K562 (cell line): ENCODE measurements at regions not wholly inside any gene's neighbourhood (a gene's known extent, or its start where the extent isn't known, plus 50 kb on each side); places are given as distances from the start of the nearest gene placed in this dataset.

Source experiments
- C11orf30 ChIP-seq: fragments of 450-650 bp; IDR thresholded peaks from 2 replicates; pipeline ENCODE4 v1.6.1; 2016; ENCODE audit warnings: low read depth, mild to moderate bottlenecking
- CEBPB ChIP-seq: fragments of 450-650 bp; IDR thresholded peaks from 2 replicates; pipeline ENCODE4 v1.6.1; 2016; ENCODE audit warnings: missing genetic modification characterization, missing compliant biosample characterization
- FOXA1 ChIP-seq: fragments of 450-650 bp; IDR thresholded peaks from 2 replicates; pipeline ENCODE4 v1.6.1; 2016; ENCODE audit warnings: mild to moderate bottlenecking, borderline replicate concordance
- HDAC2 ChIP-seq: fragments of 450-650 bp; IDR thresholded peaks from 2 replicates; pipeline ENCODE4 v1.6.1; 2016; ENCODE audit warnings: mild to moderate bottlenecking
- HES1 ChIP-seq: fragments of 450-650 bp; IDR thresholded peaks from 2 replicates; pipeline ENCODE4 v1.6.1; 2016; ENCODE audit warnings: low read depth, mild to moderate bottlenecking, moderate library complexity
- KDM1A ChIP-seq, 2 experiments: fragments of 450-650 bp; IDR thresholded peaks; 2 replicates each; pipeline ENCODE4 v1.6.1; 2016; ENCODE audit warnings: mild to moderate bottlenecking in 2 of 2
- MAFF ChIP-seq: IDR thresholded peaks from 2 replicates; pipeline ENCODE4 v1.6.1; 2012; ENCODE audit warnings: low read length, improper control_type of control experiment
- MAFK ChIP-seq: IDR thresholded peaks from 2 replicates; pipeline ENCODE4 v1.6.1; 2011; ENCODE audit warnings: low read length, improper control_type of control experiment
- MEIS2 ChIP-seq: fragments of 450-650 bp; IDR thresholded peaks from 2 replicates; pipeline ENCODE4 v1.6.1; 2014; ENCODE audit warnings: mild to moderate bottlenecking; ENCODE audit not compliant: partially characterized antibody
- MTA2 ChIP-seq: fragments of 450-650 bp; IDR thresholded peaks from 2 replicates; pipeline ENCODE4 v1.6.1; 2016; ENCODE audit warnings: low read depth
- NCOR1 ChIP-seq: fragments of 450-650 bp; IDR thresholded peaks from 2 replicates; pipeline ENCODE4 v1.6.1; 2016; ENCODE audit warnings: mild to moderate bottlenecking, moderate library complexity
- NFE2 ChIP-seq: IDR thresholded peaks from 2 replicates; pipeline ENCODE4 v1.6.1; 2014; ENCODE audit warnings: antibody characterized with exemption, low read depth
- NFYB ChIP-seq: IDR thresholded peaks from 2 replicates; pipeline ENCODE4 v1.6.1; 2011; ENCODE audit warnings: mild to moderate bottlenecking, moderate library complexity; ENCODE audit not compliant: insufficient read length; ENCODE audit errors: extremely low read depth
- PCBP2 ChIP-seq: fragments of 200-400 bp; formaldehyde crosslinking; IDR thresholded peaks from 2 replicates; pipeline ENCODE4 v1.6.1; 2018; ENCODE audit warnings: low read length, low read depth, mild to moderate bottlenecking, moderate library complexity; ENCODE audit not compliant: poor library complexity, severe bottlenecking
- POLR2AphosphoS5 ChIP-seq: IDR thresholded peaks from 2 replicates; pipeline ENCODE4 v1.6.1; 2011; ENCODE audit warnings: mild to moderate bottlenecking, low read depth, low read length, moderate library complexity; ENCODE audit not compliant: control insufficient read depth, insufficient read depth
- PRPF4 ChIP-seq: fragments of 200-400 bp; formaldehyde crosslinking; IDR thresholded peaks from one replicate; pipeline ENCODE4 v1.6.1; 2017; ENCODE audit warnings: low read length, low read depth, mild to moderate bottlenecking; ENCODE audit not compliant: insufficient read depth, poor library complexity, severe bottlenecking
- RNF2 ChIP-seq: sonication (generic); IDR thresholded peaks from 2 replicates; pipeline ENCODE4 v1.6.1; 2016
- SAP30 ChIP-seq: fragments of 200-600 bp; sonication (generic); IDR thresholded peaks from 2 replicates; pipeline ENCODE4 v1.6.1; 2012; ENCODE audit warnings: borderline replicate concordance, low read depth, mild to moderate bottlenecking, moderate library complexity, low read length, control low read depth, inconsistent platforms; ENCODE audit not compliant: insufficient read depth, poor library complexity, severe bottlenecking
- SOX6 ChIP-seq: fragments of 450-650 bp; IDR thresholded peaks from 2 replicates; pipeline ENCODE4 v1.6.1; 2014; ENCODE audit warnings: mild to moderate bottlenecking
- TAF1 ChIP-seq: IDR thresholded peaks from 2 replicates; pipeline ENCODE4 v1.6.1; 2011; ENCODE audit warnings: mild to moderate bottlenecking, low read length, moderate library complexity; ENCODE audit not compliant: insufficient read depth, control insufficient read depth, severe bottlenecking; ENCODE audit errors: extremely low read depth
- TARDBP ChIP-seq: fragments of 450-650 bp; IDR thresholded peaks from 2 replicates; pipeline ENCODE4 v1.6.1; 2016
- TCF7L2 ChIP-seq: fragments of 150-350 bp; IDR thresholded peaks from 2 replicates; pipeline ENCODE4 v1.6.1; 2016; ENCODE audit warnings: low read depth, mild to moderate bottlenecking, low read length, moderate library complexity
- TRIM24 ChIP-seq, 2 experiments: fragments of 450-650 bp; IDR thresholded peaks; 2 replicates each; pipeline ENCODE4 v1.6.1; 2016
- ZBTB11 ChIP-seq, 3 experiments: fragments of 200-800 bp in 1 of 3; fragments of 250-450 bp in 1 of 3; fragments of 450-650 bp in 1 of 3; sonication (Bioruptor Pico) in 1 of 3; sonication (Bioruptor generic) in 1 of 3; formaldehyde crosslinking in 1 of 3; IDR thresholded peaks; 2 replicates each; pipeline versions ENCODE4 v1.6.1 to v1.8.0; 2016 to 2022; ENCODE audit warnings: mild to moderate bottlenecking in 2 of 3, missing genetic modification characterization in 2 of 3, missing compliant biosample characterization in 1 of 3, moderate library complexity in 1 of 3
- ZNF133 ChIP-seq: fragments of 250-450 bp; sonication (Bioruptor Pico); IDR thresholded peaks from 2 replicates; pipeline ENCODE4 v1.4.0; 2020; ENCODE audit warnings: mild to moderate bottlenecking
- ZNF436 ChIP-seq: fragments of 250-450, 450-650 bp; sonication (Bioruptor Pico); formaldehyde crosslinking; IDR thresholded peaks from 2 replicates; pipeline ENCODE4 v1.7.0; 2020; ENCODE audit warnings: mild to moderate bottlenecking
- ZNF644 ChIP-seq: fragments of 200-800 bp; sonication (Bioruptor generic); IDR thresholded peaks from 2 replicates; pipeline ENCODE4 v1.6.1; 2016; ENCODE audit warnings: low read depth, missing genetic modification characterization, missing compliant biosample characterization

GRCh38 chr16:54447576-54448440 is 161.2 kb upstream of the IRX3 start (continued):
- TF ChIP-seq MEIS2 (peak; percentile 99), HES1 (0 out of 2 replicates have a peak, but pooled peaks have one; percentile 42), FOXA1 (no peak), POLR2AphosphoS5 (peak; percentile 74), ZNF436 (no peak), RNF2 (peak; percentile 65; the same call in 1 of the 2 replicates), NFE2 (peak; percentile 98), C11orf30 (peak; percentile 96), ZNF133 (CRISPR knock-in tag) (no peak), TRIM24 (IDR thresholded peaks at IDR 0.05) (peak; percentile 54 to 60; a peak in 3 of 4 replicates), TAF1 (no peak), MAFK (peak; percentile 88), HDAC2 (peak; percentile 97), TARDBP (0 out of 2 replicates have a peak, but pooled peaks have one; percentile 63), NFYB (no peak), ZBTB11 (CRISPR knock-in tag; IDR thresholded peaks at IDR 0.05) (0 out of 6 replicates have a peak, but pooled peaks of 1 of the 3 experiments have one; percentile 27), TCF7L2 (no peak), CEBPB (tag) (no peak), PCBP2 (no peak), KDM1A (IDR thresholded peaks at IDR 0.05) (peak; percentile 99), MTA2 (peak; percentile 87), SAP30 (no peak), NCOR1 (peak; percentile 80), PRPF4 (no peak), MAFF (peak; percentile 85), ZNF644 (peak; percentile 66; the same call in 1 of the 2 replicates), SOX6 (peak; percentile 95)
